B cell (primary cell): ENCODE measurements at regions not wholly inside any gene's neighbourhood (a gene's known extent, or its start where the extent isn't known, plus 50 kb on each side); places are given as distances from the start of the nearest gene placed in this dataset.

Experiments
- ATAC-seq: fragments of 200-7000 bp; cut with Tn5 transposase; one replicate; pipeline ENCODE4 v1.10.0; 2021; ENCODE audit warnings: low read depth, mild to moderate bottlenecking, moderate number of reproducible peaks, moderate library complexity
- CTCF ChIA-PET: fragments of 350-600 bp; sonication (Branson Sonifier 250); formaldehyde crosslinking; loops from one replicate; lab custom pipeline; 2021; ENCODE audit warnings: antibody characterized with exemption, inconsistent platforms; lab: Charles Lee
- POLR2A ChIA-PET: fragments of 350-600 bp; sonication (Branson Sonifier 250); formaldehyde crosslinking; loops from one replicate; lab custom pipeline; 2021; ENCODE audit warnings: antibody characterized with exemption; lab: Charles Lee
- DNase-seq: peaks from one replicate; pipeline ENCODE4 v3.0.0; 2013
- H2AFZ ChIP-seq: 2 replicates; pipeline ENCODE4 v1.6.1; 2012; ENCODE audit warnings: mild to moderate bottlenecking, low read depth, low read length; ENCODE audit not compliant: insufficient read depth, poor library complexity, severe bottlenecking
- H3K27ac ChIP-seq, 2 donors: 1 replicate in 1 of 2; 2 replicates in 1 of 2; pipeline ENCODE4 v1.5.1; 2012 to 2013; ENCODE audit warnings: low read length in 2 of 2, mild to moderate bottlenecking in 2 of 2, moderate library complexity in 1 of 2
- H3K27me3 ChIP-seq, 4 experiments: fragments of 200-600 bp in 1 of 4; sonication (generic) in 1 of 4; replicated peaks in 1 of 4; 1 replicate in 2 of 4; 2 replicates in 2 of 4; pipeline versions ENCODE4 v1.6.1 to v1.7.0; 2013 to 2016; ENCODE audit warnings: low read length in 3 of 4, mild to moderate bottlenecking in 2 of 4, mixed read lengths in 1 of 4, moderate library complexity in 1 of 4; ENCODE audit not compliant: insufficient read depth in 4 of 4, control insufficient read depth in 3 of 4; ENCODE audit errors: control extremely low read depth in 1 of 4
- H3K36me3 ChIP-seq, 2 experiments: replicated peaks in 1 of 2; 1 replicate in 1 of 2; 2 replicates in 1 of 2; pipeline versions ENCODE4 v1.6.1 to v1.7.1; 2013; ENCODE audit warnings: low read length in 1 of 2; ENCODE audit not compliant: insufficient read depth in 2 of 2, control insufficient read depth in 1 of 2; ENCODE audit errors: control extremely low read depth in 1 of 2, extremely low read depth in 1 of 2
- H3K4me1 ChIP-seq, 2 donors: fragments of 200-600 bp in 1 of 2; sonication (generic) in 1 of 2; 1 replicate in 1 of 2; 2 replicates in 1 of 2; pipeline versions ENCODE4 v1.5.1 to v1.6.1; 2013 to 2017; ENCODE audit warnings: low read length in 2 of 2; ENCODE audit not compliant: control insufficient read depth in 2 of 2, insufficient read depth in 2 of 2
- H3K4me2 ChIP-seq: replicated peaks from 2 replicates; pipeline ENCODE3; 2012; ENCODE audit warnings: mild to moderate bottlenecking, low read depth, low read length; ENCODE audit not compliant: poor library complexity, severe bottlenecking
- H3K4me3 ChIP-seq, 5 experiments: fragments of 200-600 bp in 1 of 5; sonication (generic) in 1 of 5; 1 replicate in 3 of 5; 2 replicates in 2 of 5; pipeline versions ENCODE4 v1.5.1 to v1.7.0; 2011 to 2016; ENCODE audit warnings: low read length in 4 of 5, mild to moderate bottlenecking in 4 of 5, low read depth in 2 of 5, control low read depth in 1 of 5, moderate library complexity in 1 of 5; ENCODE audit not compliant: insufficient read depth in 1 of 5; ENCODE audit errors: control extremely low read depth in 1 of 5, extremely low read depth in 1 of 5
- H3K79me2 ChIP-seq: fragments of 200-600 bp; sonication (generic); one replicate; pipeline ENCODE4 v1.6.0; 2016; ENCODE audit warnings: low read length; ENCODE audit not compliant: control insufficient read depth, insufficient read depth
- H3K9ac ChIP-seq: fragments of 200-600 bp; sonication (generic); 2 replicates; pipeline ENCODE4 v1.6.1; 2017; ENCODE audit warnings: mild to moderate bottlenecking, low read length, moderate library complexity
- H3K9me3 ChIP-seq, 3 donors: one replicate each; pipeline versions ENCODE4 v1.6.1 to v1.7.1; 2013; ENCODE audit warnings: low read length in 2 of 3; ENCODE audit not compliant: control insufficient read depth in 2 of 3, insufficient read depth in 1 of 3; ENCODE audit errors: control extremely low read depth in 1 of 3
- H4K20me1 ChIP-seq: 2 replicates; pipeline ENCODE4 v1.6.0; 2012; ENCODE audit warnings: mild to moderate bottlenecking, low read length; ENCODE audit not compliant: insufficient read depth, control insufficient read depth, poor library complexity, severe bottlenecking
- H3K27ac Mint-ChIP-seq: one replicate; pipeline ENCODE4 v1.8.0; 2021; ENCODE audit warnings: mixed read lengths
- H3K27me3 Mint-ChIP-seq: one replicate; pipeline ENCODE4 v1.8.0; 2021; ENCODE audit warnings: mixed read lengths
- H3K4me1 Mint-ChIP-seq: one replicate; pipeline ENCODE4 v1.8.0; 2021; ENCODE audit warnings: mixed read lengths
- H3K4me3 Mint-ChIP-seq: one replicate; pipeline ENCODE4 v1.8.0; 2021; ENCODE audit warnings: mixed read lengths
- H3K9me3 Mint-ChIP-seq: one replicate; pipeline ENCODE4 v1.8.0; 2022; ENCODE audit warnings: mixed read lengths; ENCODE audit not compliant: insufficient read depth
- CTCF ChIP-seq: fragments of 200-600 bp; IDR thresholded peaks from one replicate; pipeline ENCODE4 v1.8.0; 2022; ENCODE audit warnings: antibody characterized with exemption, mild to moderate bottlenecking
- EZH2 ChIP-seq: IDR thresholded peaks from 2 replicates; pipeline ENCODE4 v1.6.1; 2012; ENCODE audit warnings: borderline replicate concordance, low read depth, mild to moderate bottlenecking, moderate library complexity, low read length; ENCODE audit not compliant: insufficient read depth, poor library complexity, severe bottlenecking
- WGBS: methylation state at CpG from one replicate; pipeline ENCODE4 v1.1.5; 2013; ENCODE audit warnings: missing lambda C conversion rate; ENCODE audit not compliant: insufficient coverage; 5-methylcytosine and 5-hydroxymethylcytosine counted together
- intact Hi-C: fragments of 100-400 bp; cut with micrococcal nuclease; formaldehyde crosslinking; loops from one replicate; pipeline ENCODE4 v1.10.0; 2022

- ChIA-PET CTCF (no interaction called here), POLR2A (no interaction called here)
- H3K27me3 ChIP-seq: no peaks in the 10 kb centered on the region
- TF ChIP-seq EZH2 (no peak), CTCF (no peak)
- H3K27me3 Mint-ChIP-seq: no peaks in the 10 kb centered on the region
- no peak overlapping the region for H2AFZ ChIP-seq
- no peaks in the 10 kb centered on the region for H3K4me1 Mint-ChIP-seq
- ATAC-seq: no peak
- H3K36me3 ChIP-seq: no peaks in the 10 kb centered on the region
- no peaks in the 10 kb centered on the region for H3K4me1 ChIP-seq
- intact Hi-C loops: no loop called here
- DNase-seq: no peak
- no peaks in the 10 kb centered on the region for H3K79me2 ChIP-seq
- no peak overlapping the region for H3K9ac ChIP-seq
- no peak overlapping the region for H3K4me2 ChIP-seq
- no peaks in the 10 kb centered on the region for H4K20me1 ChIP-seq
- no peaks in the 10 kb centered on the region for H3K9me3 Mint-ChIP-seq
- WGBS: no CpG with 5 or more reads among the region's 4 CpGs
- H3K4me3 Mint-ChIP-seq: no peak overlapping the region
- no peak overlapping the region for H3K4me3 ChIP-seq
- no peak overlapping the region for H3K27ac Mint-ChIP-seq
- H3K27ac ChIP-seq: no peak overlapping the region
- H3K9me3 ChIP-seq: peaks cover 0 to 13% (median 0%) of the 10 kb centered on the region in 3 donors
These were observed 378.1 kb downstream of the ELAVL2 start for GRCh38 chr9:23447944-23448343.

- CTCF ChIA-PET: no interaction called here
- WGBS: 94% methylated on average over 32 of the region's 32 CpGs
These were observed 374.1 kb downstream of the ELAVL2 start for GRCh38 chr9:23451802-23452418.

More at GRCh38 chr9:23451802-23452418, 374.1 kb downstream of the ELAVL2 start:
- Mint-ChIP-seq H3K9me3 (peaks cover 2% of the 10 kb centered on the region), H3K4me3 (no peak overlapping the region), H3K27me3 (no peaks in the 10 kb centered on the region), H3K27ac (no peak overlapping the region), H3K4me1 (no peaks in the 10 kb centered on the region)
- intact Hi-C loops: no loop called here
- Histone ChIP-seq H3K4me3 (no peak overlapping the region), H4K20me1 (no peaks in the 10 kb centered on the region), H3K9ac (no peak overlapping the region), H3K4me1 (no peaks in the 10 kb centered on the region), H3K27me3 (no peaks in the 10 kb centered on the region), H3K9me3 (peaks cover 0 to 11% (median 0%) of the 10 kb centered on the region in 3 donors), H3K79me2 (no peaks in the 10 kb centered on the region), H3K27ac (no peak overlapping the region), H2AFZ (no peak overlapping the region), H3K36me3 (no peaks in the 10 kb centered on the region), H3K4me2 (no peak overlapping the region)
- no peak for DNase-seq
- TF ChIP-seq CTCF (no peak), EZH2 (no peak)
- POLR2A ChIA-PET: no interaction called here
- ATAC-seq: no peak
